GM21360 (cell line): ENCODE measurements at regions not wholly inside any gene's neighbourhood (a gene's known extent, or its start where the extent isn't known, plus 50 kb on each side); places are given as distances from the start of the nearest gene placed in this dataset.
"Not testable (repeated sequence)": the region's sequence is repeated elsewhere in the genome, so short reads cannot be mapped to it uniquely, and the experiment has no call there.

ENCODE experiments used
- ATAC-seq: cut with Tn5 transposase; IDR thresholded peaks from one replicate; pipeline ENCODE4 v1.9.1; 2021; ENCODE audit warnings: mild to moderate bottlenecking, moderate library complexity; ENCODE audit not compliant: unreplicated experiment

DNA sequence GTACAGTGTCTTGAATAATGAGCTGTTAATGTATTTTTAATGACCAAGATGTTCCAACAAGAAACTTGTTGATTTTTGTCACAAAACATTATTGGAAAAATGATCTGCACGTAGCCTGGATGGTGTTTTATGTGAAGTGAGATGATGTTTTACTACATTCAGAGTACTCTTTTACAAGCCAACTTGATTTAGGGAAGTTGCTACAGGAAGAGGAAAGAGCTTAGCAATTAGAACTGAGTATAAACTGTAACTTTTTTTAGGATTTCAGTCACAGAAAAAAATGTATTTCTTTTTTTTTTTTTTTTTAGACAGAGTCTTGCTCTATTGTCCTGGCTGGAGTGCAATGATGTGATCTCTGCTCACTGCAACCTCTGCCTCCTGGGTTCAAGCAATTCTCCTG is 113.6 kb upstream of the ADRA1B start:
- no peak for ATAC-seq

DNA sequence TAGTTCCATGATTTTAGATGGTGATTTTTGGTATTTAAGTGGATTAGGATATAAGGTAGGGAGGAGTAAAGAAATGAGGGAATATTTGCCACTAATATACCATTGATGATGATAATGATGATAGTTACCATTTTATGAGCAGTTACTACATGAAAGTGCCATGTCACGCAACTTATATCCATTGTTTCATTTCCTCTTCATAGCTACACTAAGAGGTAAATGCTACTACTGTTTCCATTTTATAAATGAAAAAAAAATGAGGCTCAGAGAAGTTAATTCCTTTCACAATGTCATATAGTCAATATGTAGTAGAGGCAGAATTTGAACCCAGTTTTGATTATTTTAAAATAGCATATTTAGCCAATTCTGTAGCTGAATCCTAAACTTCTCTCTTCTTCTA is 112.2 kb upstream of the ADRA1B start:
- ATAC-seq = no peak

DNA sequence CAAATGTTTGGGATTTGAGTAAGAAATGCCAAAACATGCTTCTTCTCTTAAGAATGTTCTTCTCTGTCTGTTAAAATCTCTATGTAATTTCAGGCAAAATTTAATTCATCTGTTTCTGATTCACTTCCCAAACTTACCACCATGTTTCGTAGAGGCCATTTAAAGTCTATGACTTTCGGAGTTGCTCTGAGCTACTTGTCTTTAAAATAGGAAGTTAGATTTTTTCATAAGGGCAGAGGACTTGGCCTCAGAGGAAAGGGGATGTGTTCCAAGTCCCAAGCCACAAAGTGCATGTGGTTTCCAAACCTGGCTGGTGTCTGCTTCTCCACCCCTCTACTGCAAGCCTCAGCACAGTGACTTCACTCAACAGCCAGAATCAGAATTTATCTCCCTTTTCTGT is 111.3 kb upstream of the ADRA1B start:
- no peak for ATAC-seq

DNA sequence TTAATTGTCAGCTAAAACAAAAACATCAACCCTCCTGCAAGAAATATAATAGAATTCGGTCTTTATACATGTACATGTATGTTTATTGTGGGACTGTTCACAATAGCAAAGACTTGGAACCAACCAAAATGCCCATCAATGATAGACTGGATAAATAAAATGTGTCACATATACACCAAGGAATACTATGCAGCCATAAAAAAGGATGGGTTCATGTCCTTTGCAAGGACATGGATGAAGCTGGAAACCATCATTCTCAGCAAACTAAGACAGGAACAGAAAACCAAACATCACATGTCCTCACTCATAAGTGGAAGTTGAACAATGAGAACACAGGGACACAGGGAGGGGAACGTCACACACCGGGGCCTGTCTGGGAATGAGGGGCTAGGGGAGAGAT is 109.1 kb upstream of the ADRA1B start:
- ATAC-seq = not testable (repeated sequence)

DNA sequence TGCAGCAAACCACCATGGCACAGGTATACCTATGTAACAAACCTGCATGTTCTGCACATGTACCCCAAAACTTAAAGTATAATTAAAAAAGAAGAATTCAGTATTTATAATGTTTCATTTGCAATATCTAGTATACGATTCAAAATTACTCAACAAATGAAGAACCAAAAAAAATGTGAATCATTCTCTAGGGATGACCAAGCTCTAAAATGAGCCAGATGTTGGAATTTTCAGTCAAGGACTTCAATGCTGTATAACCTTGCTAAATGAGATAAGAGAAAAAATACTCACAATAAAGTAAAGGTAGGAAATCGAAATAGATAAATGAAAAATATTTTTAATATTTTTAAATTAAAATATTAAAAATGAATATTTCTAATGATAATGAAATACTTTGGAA is 108.7 kb upstream of the ADRA1B start:
- ATAC-seq = no peak

DNA sequence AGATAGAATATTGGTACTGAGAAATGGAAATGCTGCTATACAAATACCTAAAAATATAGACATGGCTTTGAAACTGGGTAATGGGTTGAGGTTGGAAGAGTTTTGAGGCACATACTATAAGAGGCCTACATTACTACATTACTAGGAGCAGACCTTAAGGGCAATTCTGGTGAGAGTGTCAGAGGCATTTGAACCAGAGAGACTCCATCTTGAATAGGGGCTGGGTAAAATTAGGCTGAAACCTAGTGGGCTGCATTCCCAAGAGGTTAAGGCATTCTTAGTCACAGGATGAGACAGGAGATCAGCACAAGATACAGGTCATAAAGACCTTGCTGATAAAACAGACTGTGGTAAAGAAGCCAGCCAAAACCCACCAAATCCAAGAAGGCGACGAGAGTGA is 104.6 kb upstream of the ADRA1B start:
- ATAC-seq = no peak

DNA sequence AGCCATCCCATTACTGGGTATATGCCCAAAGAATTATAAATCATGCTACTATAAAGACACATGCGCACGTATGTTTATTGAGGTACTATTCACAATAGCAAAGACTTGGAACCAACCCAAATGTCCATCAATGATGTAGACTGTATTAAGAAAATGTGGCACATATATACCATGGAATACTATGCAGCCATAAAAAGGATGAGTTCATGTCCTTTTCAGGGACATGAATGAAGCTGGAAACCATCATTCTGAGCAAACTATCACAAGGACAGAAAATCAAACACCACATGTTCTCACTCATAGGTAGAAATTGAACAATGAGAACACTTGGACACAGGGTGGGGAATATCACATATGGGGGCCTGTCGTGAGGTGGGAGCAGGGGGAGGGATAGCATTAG is 103.5 kb upstream of the ADRA1B start:
- ATAC-seq = not testable (repeated sequence)

DNA sequence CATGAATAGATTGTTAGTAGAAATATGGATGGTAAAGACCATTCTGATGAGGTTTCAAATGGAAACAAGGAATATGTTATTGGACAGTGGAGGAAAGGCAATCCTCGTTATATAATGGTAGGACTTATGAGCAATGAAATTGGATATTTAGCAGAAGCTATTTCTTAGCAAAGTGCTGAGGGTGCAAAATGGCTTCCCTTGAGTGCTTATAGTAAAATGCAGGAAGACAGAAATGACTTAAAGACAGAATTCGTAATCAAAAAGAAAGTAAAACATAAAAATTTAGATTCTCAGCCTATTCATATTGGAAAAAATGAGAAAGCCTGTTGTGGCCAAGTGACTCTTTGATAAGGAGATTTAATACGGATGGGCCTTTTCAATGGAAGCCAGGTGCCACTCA is 102.1 kb upstream of the ADRA1B start:
- no peak for ATAC-seq

DNA sequence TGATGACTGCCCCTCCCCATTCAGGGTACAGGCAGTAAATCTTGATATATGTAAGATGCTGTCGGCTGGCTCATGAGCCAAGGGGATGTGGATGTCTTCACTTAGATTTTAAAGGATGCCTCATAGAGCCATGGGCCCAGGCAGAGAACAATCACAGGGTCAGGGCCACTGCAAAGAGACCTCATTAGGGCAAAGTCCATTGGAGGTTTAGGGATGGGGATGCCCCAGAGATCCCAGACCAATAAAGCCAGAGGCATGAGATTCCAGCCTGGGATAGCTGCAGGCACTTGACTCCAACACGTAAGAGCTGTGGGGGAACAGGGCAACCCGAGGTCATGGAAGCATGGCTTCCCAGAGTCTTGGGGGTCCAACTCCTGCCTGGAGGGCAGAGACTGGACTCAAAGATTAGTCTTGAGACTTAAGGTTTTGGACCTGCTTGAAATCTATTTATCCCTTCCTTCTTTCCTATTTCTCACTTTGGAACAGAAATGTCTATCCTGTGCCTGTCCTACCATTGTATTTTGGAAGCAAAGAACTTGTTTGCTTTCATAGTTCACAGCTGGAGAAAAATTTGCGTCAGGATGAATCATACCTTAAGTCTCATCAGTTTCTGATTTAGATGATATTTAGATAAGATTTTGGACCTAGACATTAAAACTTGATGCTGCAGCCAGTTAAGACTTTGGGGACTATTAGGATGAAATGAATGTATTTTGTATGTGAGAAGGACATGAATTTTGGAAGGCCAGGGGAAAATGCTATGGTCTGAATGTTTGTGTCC is 101.3 kb upstream of the ADRA1B start:
- no peak for ATAC-seq

DNA sequence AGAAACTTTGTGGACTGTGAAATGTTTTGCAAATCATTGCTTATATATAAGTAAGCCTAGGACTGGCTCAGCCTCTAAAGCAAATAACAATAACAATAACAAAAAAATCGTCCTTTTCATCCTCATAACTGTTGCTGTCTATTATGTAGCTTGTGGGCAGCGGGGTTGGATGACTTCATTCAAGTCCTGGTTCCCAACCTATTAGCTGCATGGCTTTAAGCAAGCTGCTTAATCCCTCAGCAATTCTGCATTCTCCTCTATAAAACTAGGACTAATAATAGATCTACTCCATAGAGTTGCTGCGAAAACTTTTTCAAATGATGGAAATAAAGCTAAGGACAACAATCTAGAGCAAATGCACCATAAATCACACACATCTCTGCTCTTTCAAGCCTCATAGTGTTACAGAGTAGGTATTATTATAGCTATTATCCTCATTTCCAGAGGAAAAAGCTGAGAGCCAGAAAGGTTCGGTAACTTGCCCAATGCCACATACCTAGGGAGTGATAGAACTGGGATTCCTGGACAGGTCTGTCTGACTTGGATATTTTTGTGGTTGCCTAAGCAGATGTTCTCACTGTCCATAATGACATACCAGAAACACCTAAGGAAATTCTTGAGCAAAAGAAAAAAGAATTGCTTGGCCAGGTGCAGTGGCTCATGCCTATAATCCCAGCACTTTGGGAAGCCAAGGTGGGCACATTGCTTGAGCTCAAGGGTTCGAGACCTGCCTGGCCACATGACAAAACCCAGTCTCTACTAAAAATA is 98.8 kb upstream of the ADRA1B start:
- no peak for ATAC-seq

DNA sequence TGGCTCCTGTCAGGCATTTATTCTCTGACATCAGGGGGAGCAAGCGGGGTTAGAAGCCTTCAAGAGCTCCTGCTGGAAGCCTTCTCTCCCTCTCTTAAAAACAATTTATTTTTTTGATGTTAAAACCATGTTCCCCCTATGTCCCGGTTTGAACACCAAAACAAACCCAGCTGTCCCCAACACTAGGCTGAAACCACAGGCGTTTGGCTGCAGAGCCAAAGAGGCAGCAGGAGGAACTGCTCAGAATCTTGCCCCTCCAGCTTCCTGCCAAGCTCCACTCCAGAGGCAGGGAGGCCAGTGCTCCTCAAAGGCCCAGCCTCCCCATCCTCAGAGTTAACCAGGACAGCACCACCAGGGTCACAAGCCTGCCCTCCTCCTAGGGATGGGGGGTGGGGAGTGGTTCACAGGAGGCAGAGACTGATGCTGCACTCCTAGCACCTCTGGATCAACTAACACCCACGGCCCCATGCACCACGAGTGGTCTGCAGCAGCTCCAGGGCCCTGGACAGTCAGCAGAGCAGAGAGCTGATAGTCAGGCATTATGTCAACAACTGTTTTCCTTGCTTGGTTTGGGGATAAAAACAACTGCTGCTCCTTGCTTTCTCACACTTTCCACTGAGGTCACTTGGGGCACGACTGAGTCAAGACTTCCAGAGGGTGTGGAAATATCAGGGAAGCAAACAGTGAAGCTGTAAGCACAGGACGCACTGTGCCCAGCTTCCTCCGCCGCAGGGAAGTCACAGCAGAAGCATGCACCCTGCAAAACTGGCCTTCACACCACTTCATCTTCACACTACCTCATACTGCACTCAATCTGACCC is 96.5 kb upstream of the ADRA1B start:
- ATAC-seq = no peak

DNA sequence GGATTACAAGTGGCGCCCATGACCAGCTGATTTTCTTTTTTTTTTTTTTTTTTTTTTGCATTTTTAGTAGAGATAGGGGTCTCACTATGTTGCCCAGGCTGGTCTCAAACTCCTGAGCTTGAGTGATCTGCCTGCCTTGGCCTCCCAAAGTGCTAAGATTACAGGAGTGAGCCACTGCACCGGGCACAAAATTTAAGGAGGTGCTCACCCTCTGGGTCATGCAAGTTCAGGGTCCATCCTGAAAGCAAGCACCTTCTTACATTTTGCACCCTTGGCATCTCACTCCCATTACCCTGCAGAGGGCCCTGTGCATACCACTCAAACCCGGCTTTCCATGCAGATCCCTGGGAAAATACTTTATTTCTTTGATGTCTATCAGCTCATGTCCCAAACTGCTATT is 95.6 kb upstream of the ADRA1B start:
- no peak for ATAC-seq

DNA sequence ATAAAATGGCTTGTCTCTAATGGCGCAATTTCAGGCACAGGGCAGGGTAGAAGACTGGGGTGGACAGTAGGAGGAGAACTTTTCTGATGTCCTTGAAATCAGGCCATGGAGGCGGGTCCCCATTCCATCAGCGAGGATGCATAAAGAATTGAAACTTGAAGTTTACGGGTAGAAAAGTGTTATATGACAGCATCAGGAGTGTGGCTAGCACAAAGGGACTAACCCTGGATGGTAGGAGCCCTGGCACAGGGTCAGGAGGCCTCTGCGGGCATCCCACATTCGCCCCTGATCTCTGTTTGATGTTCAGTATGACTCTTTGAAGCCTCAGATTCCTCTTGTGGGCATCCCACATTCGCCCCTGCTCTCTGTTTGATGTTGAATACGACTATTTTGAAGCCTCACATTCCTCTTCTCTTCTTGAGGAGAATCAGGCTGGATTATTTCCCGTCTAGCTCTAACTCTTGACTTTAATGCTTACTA is 94.8 kb upstream of the ADRA1B start:
- no peak for ATAC-seq

DNA sequence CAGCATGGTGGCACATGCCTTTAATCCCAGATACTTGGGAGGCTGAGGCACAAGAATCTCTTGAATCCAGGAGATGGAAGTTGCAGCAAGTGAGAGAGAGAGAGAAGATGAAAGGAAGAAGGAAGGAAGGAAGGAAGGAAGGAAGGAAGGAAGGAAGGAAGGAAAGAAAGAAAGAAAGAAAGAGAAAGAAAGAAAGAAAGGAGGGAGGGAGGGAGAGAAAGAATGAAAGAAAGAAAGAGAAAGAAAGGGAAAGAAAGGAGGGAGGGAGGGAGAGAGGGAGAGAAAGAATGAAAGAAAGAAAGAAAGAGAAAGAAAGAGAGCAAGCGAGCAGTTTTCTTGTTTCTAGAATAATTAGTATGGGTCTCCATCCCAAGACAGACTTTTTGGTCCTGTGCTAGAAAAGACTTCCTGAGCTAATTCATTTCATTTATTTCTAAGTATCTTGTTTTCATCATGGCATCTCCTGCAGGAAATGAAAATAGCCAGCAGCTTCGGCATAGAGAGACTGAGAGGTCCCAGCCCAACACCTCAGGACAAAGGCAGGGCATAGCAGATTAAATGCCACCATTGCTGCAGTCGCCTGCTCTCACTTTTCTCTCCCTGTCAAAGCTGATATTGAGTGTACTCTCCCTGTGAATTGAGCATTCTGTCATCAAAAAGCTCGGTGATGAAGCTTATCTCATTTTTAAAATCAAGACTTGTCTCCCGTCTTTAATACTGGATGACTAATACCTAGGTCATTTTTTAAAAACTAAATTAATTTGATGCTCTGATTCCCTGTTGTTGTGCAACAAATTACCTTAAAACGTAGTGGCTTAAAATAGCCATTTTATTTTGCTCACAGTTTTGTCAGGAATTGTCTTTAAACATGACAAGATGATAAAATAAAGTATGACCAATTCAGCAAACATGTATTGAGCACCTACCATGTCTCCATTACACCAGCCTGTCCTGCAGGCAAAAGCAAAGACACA is 91.8 kb upstream of the ADRA1B start:
- ATAC-seq = no peak

DNA sequence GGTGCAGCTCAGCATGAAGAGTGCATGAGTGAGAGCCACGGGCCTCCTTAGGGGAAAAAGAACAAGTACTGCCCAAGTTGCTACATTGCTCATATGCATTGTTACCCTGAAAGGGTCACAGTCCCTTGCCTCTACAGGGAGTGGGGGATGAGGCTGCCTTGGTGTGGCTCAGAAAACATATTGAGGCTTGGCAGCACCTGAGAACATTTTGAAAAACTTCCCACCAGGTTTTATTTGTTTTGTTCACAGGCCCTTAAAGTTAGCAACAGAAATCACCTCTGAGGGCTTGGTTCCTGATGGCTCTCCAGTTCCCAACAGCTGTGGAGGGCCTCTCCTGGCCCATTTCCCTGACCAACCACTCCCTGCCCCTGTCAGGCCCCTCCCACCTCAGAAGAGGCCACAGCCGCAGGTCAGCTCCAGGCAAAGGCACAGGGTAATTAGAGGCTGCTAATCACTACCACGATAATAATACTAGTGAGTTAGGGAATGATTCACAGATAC is 90.7 kb upstream of the ADRA1B start:
- ATAC-seq = peak; percentile 41

DNA sequence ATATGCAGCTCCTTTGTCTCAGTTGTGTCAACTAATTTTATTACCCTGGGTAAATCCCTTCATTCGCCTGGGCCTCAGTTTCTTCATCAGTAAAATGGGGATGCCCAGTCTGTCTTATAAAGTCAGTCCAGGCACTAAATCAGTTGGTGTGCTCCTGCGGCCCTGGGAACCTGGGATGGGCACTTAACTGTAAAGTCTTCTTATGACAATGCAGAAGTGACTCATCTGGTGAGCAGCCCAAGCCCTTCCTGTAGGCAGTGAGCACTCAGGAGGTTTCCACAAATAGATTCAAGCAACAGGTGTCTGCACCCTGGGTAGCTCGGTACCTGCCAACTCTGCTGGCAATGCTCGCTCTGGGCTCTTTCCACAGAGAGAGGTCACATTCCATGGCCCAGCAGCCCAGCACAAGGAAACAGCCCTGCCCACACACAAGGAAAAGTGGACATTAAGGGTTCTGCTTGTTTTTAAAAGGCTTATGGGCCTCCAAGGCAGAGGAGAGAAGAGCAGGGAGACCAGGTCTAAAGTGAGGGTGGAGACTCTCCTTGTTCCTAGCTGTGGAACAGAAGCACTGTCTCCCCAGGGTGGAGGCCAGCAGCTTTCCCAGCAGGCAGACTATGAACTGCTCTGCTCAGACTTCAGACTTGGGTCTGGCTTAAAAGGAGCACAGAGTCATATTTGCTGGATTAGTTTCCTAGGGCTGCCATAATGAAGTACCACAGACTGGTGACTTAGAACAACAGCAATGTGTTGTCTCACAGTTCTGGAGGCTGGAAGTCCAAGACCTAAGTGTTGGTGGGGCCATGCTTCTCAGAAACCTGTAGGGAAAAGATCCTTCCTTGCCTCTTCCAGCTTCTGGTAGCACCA is 89.7 kb upstream of the ADRA1B start:
- ATAC-seq = peak; percentile 96

DNA sequence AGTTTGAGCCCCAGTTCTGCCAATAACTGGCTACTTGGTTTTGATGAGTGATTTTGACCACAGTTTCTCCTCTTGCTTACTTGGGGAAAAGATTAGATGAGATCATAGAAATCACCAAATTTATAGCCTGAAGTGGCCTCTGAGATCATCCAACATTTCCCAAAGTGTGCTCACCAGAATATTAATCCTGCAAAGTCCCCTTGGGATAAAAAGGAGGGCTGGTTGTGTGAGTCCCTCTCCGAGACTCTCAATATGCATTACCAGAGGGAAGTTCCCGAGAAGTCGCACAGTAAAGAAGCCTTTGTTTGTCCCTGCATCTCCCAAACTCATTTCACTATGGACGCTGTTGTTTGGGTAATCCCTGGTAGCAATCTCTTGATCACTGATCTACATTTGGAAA is 88.4 kb upstream of the ADRA1B start:
- no peak for ATAC-seq

DNA sequence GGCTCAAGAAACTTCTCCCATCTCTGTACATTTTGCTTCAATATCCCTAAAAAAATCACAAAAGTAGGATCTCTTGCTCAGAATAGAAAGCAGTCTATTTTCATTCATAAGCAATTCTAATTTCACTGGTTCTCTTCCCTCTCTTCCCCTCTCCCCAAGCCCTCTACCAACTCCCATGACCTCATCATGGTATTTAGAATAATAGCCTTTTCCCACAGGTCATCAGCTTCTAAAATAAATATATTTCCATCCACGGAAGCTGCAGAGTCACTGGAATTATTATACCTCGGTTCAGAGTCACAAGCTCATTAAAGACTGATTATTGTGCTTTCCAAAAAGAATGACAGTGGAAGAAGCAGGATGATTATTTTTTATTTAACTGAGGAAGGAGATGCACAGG is 84.2 kb upstream of the ADRA1B start:
- ATAC-seq = no peak

DNA sequence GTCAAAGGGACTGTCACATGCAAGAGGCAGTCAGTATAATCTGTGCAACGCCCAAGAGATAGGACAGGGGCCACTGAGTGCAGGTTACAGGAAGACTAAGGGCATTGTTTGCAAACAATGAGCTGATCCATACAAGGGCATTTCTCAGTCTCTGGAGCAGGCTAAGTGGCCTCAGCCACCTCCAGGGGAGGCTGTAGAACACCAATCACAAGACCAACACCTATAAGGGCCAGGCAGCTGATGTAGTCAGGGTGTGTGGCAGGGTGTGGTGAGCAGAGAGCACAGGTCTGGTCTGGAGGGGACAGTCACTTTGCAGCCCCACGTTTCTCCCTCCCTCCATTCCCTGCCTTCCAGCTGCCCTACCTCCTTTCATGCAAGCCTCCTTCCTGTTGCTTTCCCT is 83.2 kb upstream of the ADRA1B start:
- no peak for ATAC-seq
